HG03565 (cell line): ENCODE measurements at regions not wholly inside any gene's neighbourhood (a gene's known extent, or its start where the extent isn't known, plus 50 kb on each side); places are given as distances from the start of the nearest gene placed in this dataset.
"Not testable (repeated sequence)": the region's sequence is repeated elsewhere in the genome, so short reads cannot be mapped to it uniquely, and the experiment has no call there.

Source experiments
- ATAC-seq: cut with Tn5 transposase; IDR thresholded peaks from one replicate; pipeline ENCODE4 v1.9.1; 2021; ENCODE audit warnings: mild to moderate bottlenecking, moderate library complexity; ENCODE audit not compliant: unreplicated experiment

- no peak for ATAC-seq
Observed at GRCh38 chr12:54716261-54716660, 68.1 kb upstream of the DCD start.

- ATAC-seq = not testable (repeated sequence)
Observed at GRCh38 chr12:54713876-54714275, 65.7 kb upstream of the DCD start.

- no peak for ATAC-seq
Observed at GRCh38 chr12:54711669-54712068, 63.5 kb upstream of the DCD start.

- ATAC-seq = no peak
Observed at GRCh38 chr12:54708826-54709225, 60.7 kb upstream of the DCD start.

- ATAC-seq = no peak
Observed at GRCh38 chr12:54704202-54704601, 56.0 kb upstream of the DCD start.

GRCh38 chr12:54701940-54702592 lies 53.9 kb upstream of the DCD start:
- ATAC-seq = peak; percentile 63

- no peak for ATAC-seq
Observed at GRCh38 chr12:54700849-54701248, 52.7 kb upstream of the DCD start.

GRCh38 chr12:54700301-54700700 lies 52.1 kb upstream of the DCD start:
- ATAC-seq = no peak
